COLO668 (cell line): ENCODE measurements at regions not wholly inside any gene's neighbourhood (a gene's known extent, or its start where the extent isn't known, plus 50 kb on each side); places are given as distances from the start of the nearest gene placed in this dataset.

Source experiments
- DNase-seq: peaks from one replicate; lab custom pipeline; 2025; ENCODE audit not compliant: unreplicated experiment; lab: John Stamatoyannopoulos, UW

- no peak for DNase-seq
These were observed 282.1 kb downstream of the NFIB start for GRCh38 chr9:14031810-14032209.

- DNase-seq, result no peak
These were observed 282.9 kb downstream of the NFIB start for GRCh38 chr9:14031060-14031414.

GRCh38 chr9:14030375-14031059 lies 283.4 kb downstream of the NFIB start:
- peak; percentile 53 for DNase-seq

GRCh38 chr9:14029806-14030374 lies 284.1 kb downstream of the NFIB start:
- no peak for DNase-seq

- peak; percentile 7 for DNase-seq
These were observed 286.7 kb downstream of the NFIB start for GRCh38 chr9:14027116-14027800.

- DNase-seq, result no peak
These were observed 288.2 kb downstream of the NFIB start for GRCh38 chr9:14025741-14026140.

- no peak for DNase-seq
These were observed 290.7 kb downstream of the NFIB start for GRCh38 chr9:14023285-14023684.

GRCh38 chr9:14021871-14022525 lies 291.9 kb downstream of the NFIB start:
- no peak for DNase-seq

- DNase-seq, result no peak
These were observed 295.9 kb downstream of the NFIB start for GRCh38 chr9:14018081-14018480.

- DNase-seq, result no peak
These were observed 299.2 kb downstream of the NFIB start for GRCh38 chr9:14014744-14015143.

GRCh38 chr9:14014218-14014617 lies 299.7 kb downstream of the NFIB start:
- no peak for DNase-seq

- DNase-seq, result no peak
These were observed 302.0 kb downstream of the NFIB start for GRCh38 chr9:14011799-14012560.

- DNase-seq, result no peak
These were observed 306.7 kb downstream of the NFIB start for GRCh38 chr9:14007190-14007769.

GRCh38 chr9:14006386-14007187 lies 307.4 kb downstream of the NFIB start:
- DNase-seq, result no peak

GRCh38 chr9:14004110-14004509 lies 309.8 kb downstream of the NFIB start:
- no peak for DNase-seq

GRCh38 chr9:13994240-13994639 lies 319.7 kb downstream of the NFIB start:
- no peak for DNase-seq

- peak; percentile 52 for DNase-seq
These were observed 320.2 kb downstream of the NFIB start for GRCh38 chr9:13993632-13994185.

- peak; percentile 32 for DNase-seq
These were observed 321.5 kb downstream of the NFIB start for GRCh38 chr9:13992138-13993088.

- no peak for DNase-seq
These were observed 322.5 kb downstream of the NFIB start for GRCh38 chr9:13991395-13991794.
